ENCODE measurements at regions not wholly inside any gene's neighbourhood (a gene's known extent, or its start where the extent isn't known, plus 50 kb on each side); places are given as distances from the start of the nearest gene placed in this dataset.

DNA sequence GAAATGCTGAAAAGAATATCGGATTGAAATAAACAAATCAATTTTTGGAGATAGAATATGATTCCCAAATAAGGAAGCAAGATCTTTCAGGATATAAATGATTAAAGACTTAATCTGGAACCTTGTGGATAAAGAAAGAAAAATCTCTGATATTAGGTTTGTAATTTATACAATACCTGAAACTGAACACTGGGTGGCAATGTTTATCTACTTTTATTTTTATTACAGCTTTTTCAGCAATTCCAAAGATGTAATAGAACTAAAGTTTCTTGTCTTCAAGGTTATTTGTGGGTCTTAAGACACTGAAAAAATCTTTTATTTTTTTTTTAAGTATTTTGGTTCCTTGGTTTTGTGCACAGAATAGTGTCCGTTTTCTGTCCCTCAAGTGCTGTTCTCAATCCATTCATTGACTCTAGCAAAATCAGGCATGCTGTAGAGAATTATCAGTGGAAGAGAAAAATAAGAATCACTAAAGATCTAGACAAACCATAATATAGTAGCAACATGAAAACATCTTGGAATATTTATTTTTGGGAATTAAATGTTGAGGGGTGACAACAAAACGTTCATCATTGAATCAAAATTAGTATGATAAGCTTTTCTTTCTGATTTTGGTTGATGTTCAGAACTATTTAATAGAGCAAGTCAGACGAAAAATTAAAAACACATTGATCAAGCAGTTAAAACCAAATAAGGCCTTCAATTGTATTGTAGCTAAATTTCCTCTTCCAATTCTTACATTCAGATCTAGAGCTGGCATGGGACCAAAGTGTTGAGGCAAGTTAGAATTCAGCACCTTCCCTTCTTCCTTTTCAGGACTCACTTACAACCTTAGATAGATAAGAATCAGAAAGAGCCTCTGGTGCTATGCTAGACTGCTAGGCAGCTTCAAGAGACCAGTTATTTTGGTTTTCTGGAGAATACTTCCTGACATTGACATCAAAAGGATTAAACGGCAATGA lies 704.4 kb upstream of the PCDH20 start:
- H4K20me1 ChIP-seq (ENCODE audit: low read depth, low read length) = no peaks in the 10 kb centered on the region
- H3K4me2 ChIP-seq (ENCODE audit: low read depth, low read length, poor library complexity, severe bottlenecking) = peak overlapping the region; percentile 27
- 0 out of 2 replicates have a peak overlapping the region, but pooled peaks have one; percentile 7 for H3K9ac ChIP-seq (ENCODE audit: low read length)
- peaks cover 4% of the 10 kb centered on the region; the same call in 1 of the 2 replicates for H3K36me3 ChIP-seq (ENCODE audit: low read length)
- no peaks in the 10 kb centered on the region for H3K27me3 ChIP-seq (ENCODE audit: low read length)
- peak overlapping the region; percentile 52 for H2AFZ ChIP-seq (ENCODE audit: low read depth, low read length, severe bottlenecking)
- no peaks in the 10 kb centered on the region for H3K9me2 ChIP-seq (replicated peaks; ENCODE audit: insufficient read depth, low read length)
- H3K79me2 ChIP-seq (ENCODE audit: insufficient read depth, low read length) = no peaks in the 10 kb centered on the region
- TF ChIP-seq, protein P1, sequence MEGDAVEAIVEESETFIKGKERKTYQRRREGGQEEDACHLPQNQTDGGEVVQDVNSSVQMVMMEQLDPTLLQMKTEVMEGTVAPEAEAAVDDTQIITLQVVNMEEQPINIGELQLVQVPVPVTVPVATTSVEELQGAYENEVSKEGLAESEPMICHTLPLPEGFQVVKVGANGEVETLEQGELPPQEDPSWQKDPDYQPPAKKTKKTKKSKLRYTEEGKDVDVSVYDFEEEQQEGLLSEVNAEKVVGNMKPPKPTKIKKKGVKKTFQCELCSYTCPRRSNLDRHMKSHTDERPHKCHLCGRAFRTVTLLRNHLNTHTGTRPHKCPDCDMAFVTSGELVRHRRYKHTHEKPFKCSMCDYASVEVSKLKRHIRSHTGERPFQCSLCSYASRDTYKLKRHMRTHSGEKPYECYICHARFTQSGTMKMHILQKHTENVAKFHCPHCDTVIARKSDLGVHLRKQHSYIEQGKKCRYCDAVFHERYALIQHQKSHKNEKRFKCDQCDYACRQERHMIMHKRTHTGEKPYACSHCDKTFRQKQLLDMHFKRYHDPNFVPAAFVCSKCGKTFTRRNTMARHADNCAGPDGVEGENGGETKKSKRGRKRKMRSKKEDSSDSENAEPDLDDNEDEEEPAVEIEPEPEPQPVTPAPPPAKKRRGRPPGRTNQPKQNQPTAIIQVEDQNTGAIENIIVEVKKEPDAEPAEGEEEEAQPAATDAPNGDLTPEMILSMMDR (IDR thresholded peaks at IDR 0.05; ENCODE audit: insufficient read depth, low read length, poor library complexity, severe bottlenecking) = peak; percentile 18
- no peak for TF ChIP-seq EZH2phosphoT487 (conservative IDR thresholded peaks at IDR 0.05; ENCODE audit: low read length)
- H3F3A ChIP-seq (ENCODE audit: insufficient read depth) = no peaks in the 10 kb centered on the region
- H3K9me3 ChIP-seq (ENCODE audit: insufficient read depth, low read length) = 0 out of 2 replicates have a peak, but pooled peaks cover 7% of the 10 kb centered on the region
- H3K4me3 ChIP-seq (ENCODE audit: insufficient read depth, low read length, poor library complexity, severe bottlenecking) = no peak overlapping the region
- H3K27ac ChIP-seq (ENCODE audit: low read depth, low read length) = 0 out of 2 replicates have a peak overlapping the region, but pooled peaks have one; percentile 1

DNA sequence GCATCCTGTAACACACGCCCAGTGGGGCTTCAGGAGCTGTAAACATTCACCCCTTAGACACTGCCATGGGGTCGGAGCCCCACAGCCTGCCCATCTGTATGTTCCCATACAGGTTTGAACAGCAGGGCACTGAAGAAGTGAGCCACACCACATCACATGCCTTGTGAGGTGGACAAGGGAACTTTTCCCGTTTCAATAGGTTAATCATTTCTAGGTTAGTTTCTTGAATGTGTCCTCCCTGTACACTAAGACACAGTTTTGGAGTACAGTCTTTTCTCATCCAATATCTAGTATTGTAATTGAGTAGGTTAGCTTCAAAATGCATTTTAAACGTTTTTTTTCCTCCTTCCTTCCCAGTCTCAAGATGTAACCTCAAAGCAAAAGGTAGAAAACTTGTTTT lies 700.2 kb upstream of the PCDH20 start:
- H3K4me3 ChIP-seq (ENCODE audit: insufficient read depth, low read length, poor library complexity, severe bottlenecking) = no peak overlapping the region
- H3K27ac ChIP-seq (ENCODE audit: low read depth, low read length) = no peak overlapping the region
- H2AFZ ChIP-seq (ENCODE audit: low read depth, low read length, severe bottlenecking) = no peak overlapping the region
- H3K9ac ChIP-seq (ENCODE audit: low read length) = no peak overlapping the region
- no peak for TF ChIP-seq EZH2phosphoT487 (conservative IDR thresholded peaks at IDR 0.05; ENCODE audit: low read length)
- TF ChIP-seq, protein P1 (IDR thresholded peaks at IDR 0.05; ENCODE audit: insufficient read depth, low read length, poor library complexity, severe bottlenecking) = no peak
- no peaks in the 10 kb centered on the region for H3K36me3 ChIP-seq (ENCODE audit: low read length)
- H4K20me1 ChIP-seq (ENCODE audit: low read depth, low read length) = no peaks in the 10 kb centered on the region
- no peaks in the 10 kb centered on the region for H3F3A ChIP-seq (ENCODE audit: insufficient read depth)
- H3K4me2 ChIP-seq (ENCODE audit: low read depth, low read length, poor library complexity, severe bottlenecking) = no peak overlapping the region
- H3K9me2 ChIP-seq (replicated peaks; ENCODE audit: insufficient read depth, low read length) = no peaks in the 10 kb centered on the region
- no peaks in the 10 kb centered on the region for H3K79me2 ChIP-seq (ENCODE audit: insufficient read depth, low read length)
- no peaks in the 10 kb centered on the region for H3K9me3 ChIP-seq (ENCODE audit: insufficient read depth, low read length)
- no peaks in the 10 kb centered on the region for H3K27me3 ChIP-seq (ENCODE audit: low read length)

DNA sequence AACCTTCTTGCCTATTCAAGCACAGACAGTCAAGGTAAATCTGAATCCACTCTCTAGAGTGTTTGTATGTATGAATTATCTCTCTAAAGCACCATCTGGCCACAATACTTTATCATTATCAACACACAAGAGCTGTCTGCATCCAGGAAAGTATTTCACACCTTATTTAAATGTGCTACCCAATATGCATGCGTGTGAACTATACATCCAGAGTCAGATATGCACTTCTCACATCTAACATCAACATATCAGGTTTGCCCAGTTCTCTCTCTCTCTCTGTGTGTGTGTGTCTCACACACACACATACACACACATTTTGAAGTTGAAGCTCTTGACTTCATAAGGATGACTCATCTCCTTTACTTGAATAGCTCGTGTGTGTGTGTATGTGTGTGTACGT lies 697.5 kb upstream of the PCDH20 start:
- H3K9me2 ChIP-seq (replicated peaks; ENCODE audit: insufficient read depth, low read length) = no peaks in the 10 kb centered on the region
- H3K27me3 ChIP-seq (ENCODE audit: low read length) = no peaks in the 10 kb centered on the region
- H3K36me3 ChIP-seq (ENCODE audit: low read length) = no peaks in the 10 kb centered on the region
- H3K4me2 ChIP-seq (ENCODE audit: low read depth, low read length, poor library complexity, severe bottlenecking) = no peak overlapping the region
- no peak overlapping the region for H3K9ac ChIP-seq (ENCODE audit: low read length)
- H3F3A ChIP-seq (ENCODE audit: insufficient read depth) = no peaks in the 10 kb centered on the region
- H2AFZ ChIP-seq (ENCODE audit: low read depth, low read length, severe bottlenecking) = peak overlapping the region; percentile 1
- no peaks in the 10 kb centered on the region for H3K79me2 ChIP-seq (ENCODE audit: insufficient read depth, low read length)
- no peaks in the 10 kb centered on the region; the same call in 1 of the 2 replicates for H3K9me3 ChIP-seq (ENCODE audit: insufficient read depth, low read length)
- no peaks in the 10 kb centered on the region for H4K20me1 ChIP-seq (ENCODE audit: low read depth, low read length)
- TF ChIP-seq EZH2phosphoT487 (conservative IDR thresholded peaks at IDR 0.05; ENCODE audit: low read length) = no peak
- TF ChIP-seq, protein P1 (IDR thresholded peaks at IDR 0.05; ENCODE audit: insufficient read depth, low read length, poor library complexity, severe bottlenecking) = no peak
- H3K4me3 ChIP-seq (ENCODE audit: insufficient read depth, low read length, poor library complexity, severe bottlenecking) = no peak overlapping the region
- no peak overlapping the region for H3K27ac ChIP-seq (ENCODE audit: low read depth, low read length)

Data from SU-DHL-6 (cell line).